ENCODE measurements at regions not wholly inside any gene's neighbourhood (a gene's known extent, or its start where the extent isn't known, plus 50 kb on each side); places are given as distances from the start of the nearest gene placed in this dataset.

DNA sequence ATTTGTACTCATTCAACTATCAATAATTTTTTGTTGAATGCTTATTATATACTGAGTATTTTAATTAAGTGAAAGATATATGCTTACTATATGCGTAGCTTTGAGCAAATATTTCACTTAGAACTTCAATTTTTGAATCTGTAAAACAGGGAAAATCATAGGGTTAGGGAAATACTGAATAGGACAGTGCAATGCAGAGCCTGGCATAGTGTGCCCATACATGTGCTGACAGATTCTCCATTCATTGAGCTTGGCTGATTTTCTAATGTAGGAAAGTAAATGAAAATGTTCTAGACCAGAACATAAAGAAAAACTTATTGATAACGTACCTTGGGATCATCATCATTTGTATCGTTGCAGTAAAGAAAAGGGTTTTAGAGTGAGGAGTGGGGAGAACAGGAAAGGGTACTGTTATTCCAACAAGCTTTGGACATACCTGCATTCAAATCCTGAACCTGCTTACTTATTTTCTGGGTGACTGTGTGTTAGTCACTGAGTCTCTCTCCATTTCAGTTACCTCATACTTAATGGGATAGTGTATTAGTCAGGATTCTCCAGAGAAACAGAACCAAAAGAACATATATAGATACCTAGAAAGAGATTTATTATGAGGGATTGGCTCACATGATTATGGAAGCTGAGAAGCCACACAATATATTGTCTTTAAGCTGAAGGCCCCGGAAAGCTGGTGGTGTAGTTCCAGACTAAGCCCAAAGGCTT, 436.4 kb downstream of the ADAMTS20 start:
- no peak for DNase-seq

DNA sequence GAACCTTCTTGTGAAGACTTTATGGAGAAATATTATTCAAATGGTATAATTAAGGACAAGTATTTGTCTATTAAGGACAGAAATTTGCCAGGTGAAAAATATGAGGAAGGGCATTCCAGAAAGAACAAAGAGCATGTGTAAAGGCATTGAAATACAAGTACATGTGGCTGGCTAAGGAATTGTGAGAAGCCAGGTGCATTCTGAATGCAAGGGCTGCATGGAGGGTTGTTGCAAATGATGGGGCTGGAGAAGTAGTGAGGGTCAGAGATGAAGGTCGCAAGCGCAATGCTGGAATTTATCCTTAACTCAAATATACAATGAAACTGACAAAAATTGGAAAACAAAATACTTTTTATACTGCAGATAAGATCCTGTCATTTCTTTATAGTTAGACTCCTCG, 437.7 kb downstream of the ADAMTS20 start:
- DNase-seq = no peak

DNA sequence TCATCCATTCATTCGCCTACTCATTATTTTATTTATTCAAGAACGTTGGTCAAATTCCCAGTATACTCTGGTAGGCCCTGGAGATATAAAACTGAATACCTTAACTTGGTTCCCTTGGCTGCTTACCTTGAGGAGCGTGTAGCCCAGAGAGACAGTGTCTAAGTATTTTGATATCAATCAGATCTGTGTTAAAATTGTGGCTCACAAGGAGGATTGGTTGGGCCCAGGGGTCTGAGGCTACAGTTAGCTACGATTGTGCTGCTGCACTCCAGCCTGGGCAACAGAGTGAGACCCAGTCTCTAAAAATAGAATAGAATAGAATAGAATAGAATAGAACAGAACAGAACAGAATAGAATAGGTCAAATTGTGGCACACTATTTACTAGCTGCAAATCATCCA, 438.4 kb downstream of the ADAMTS20 start:
- DNase-seq = no peak

DNA sequence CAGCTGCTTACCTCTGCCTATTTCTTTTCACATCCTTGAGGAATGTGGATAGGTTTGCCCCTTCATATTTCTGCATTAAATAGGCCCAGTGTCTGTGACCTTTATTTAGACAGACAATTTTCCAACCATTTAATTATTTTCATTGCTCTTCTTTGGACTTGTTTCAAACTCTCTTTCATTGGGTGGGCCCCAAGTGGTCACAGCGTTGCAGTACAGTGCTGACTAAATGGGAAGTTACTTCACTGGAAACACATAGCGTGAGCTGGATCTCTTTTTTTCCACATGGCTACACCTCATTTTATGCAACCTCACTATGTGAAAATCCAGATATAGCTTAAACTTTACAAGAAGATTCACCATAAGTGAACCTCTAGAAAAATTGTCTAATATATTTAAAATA, 438.9 kb downstream of the ADAMTS20 start:
- no peak for DNase-seq

DNA sequence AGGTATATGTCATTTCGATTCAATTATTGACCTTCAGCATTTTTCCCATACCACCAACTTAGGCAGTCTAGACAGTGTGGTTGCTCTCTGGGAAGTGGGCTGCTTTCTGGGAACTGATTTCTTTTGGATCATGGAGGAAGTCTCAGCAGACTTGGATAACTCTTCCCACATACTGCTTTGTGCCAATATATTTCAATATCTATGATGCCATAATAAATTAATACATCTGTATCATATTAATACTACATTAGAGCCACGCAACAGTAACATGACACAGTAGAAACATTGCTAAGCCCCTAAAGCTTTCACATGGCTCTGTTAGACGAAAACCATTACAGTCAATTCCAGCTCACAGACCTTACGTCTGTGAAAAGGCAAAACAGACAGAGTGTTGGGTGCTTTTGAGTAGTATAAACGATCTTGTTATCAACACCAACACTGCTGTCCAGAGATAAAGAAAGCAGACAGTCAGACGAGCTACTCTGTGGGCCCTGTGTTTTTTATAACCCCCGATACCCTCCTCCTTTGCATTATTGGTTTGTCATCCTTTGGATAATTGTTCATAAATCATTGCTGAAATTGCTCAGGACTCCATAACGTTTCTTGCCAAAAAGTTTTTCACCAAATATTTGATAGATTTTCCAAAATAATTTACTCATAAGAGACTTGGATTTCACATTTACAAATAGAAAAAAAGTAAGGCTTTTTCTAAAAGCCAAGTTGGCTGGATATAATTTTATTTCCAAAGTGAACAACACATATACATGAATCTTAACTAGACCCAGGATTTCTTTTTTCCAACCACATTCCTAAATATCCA, 439.7 kb downstream of the ADAMTS20 start:
- DNase-seq = no peak

DNA sequence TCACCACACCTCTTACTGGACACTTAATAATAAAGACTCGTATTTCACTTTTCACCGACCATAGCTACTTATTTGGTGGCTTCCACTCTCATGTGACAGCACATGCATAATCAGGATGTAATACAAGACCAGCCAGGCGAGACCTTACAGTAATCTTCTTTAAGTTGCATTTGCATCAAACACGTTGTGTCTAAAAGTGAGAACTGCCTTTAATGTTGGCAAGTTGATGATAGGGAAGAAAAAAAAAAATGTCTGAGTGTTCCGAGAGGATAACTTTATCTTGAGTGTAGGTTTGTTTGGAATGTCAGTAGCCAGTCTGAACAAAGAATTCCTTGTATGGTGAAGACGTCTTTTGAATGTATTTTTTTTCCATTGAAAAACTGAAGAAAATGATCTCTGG, 440.4 kb downstream of the ADAMTS20 start:
- DNase-seq = no peak

DNA sequence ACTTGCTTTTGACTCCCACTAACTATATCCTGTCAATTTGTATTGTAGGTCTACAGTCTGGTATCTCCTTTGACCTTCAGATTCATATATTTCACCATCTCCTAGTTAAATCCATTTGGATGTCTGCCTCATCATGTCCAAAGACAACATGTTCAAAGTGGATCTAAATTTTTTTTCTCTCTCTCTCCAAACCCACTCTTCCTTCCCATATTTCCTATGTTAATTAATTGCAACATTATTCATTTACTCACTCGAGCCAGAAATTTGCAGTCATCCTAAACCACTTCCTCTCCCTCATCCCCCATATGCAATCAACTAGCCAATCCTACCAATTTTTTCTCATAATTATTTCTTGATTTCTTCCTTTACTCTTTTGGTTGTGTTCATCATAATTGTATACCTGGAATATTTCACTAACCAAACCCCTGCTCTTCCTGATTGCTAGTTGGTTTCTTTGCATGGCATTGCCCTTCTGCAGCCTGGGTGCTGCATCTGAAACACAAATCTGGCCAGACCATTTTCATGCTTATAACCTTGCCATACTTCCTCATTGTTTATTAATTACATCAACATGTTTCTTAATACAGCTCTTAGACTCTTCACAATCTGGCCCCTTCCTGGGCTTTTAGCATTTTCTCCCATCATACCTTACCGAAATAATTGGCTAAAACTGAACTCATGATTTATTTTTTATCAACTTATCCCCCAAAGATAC, 442.2 kb downstream of the ADAMTS20 start:
- no peak for DNase-seq

DNA sequence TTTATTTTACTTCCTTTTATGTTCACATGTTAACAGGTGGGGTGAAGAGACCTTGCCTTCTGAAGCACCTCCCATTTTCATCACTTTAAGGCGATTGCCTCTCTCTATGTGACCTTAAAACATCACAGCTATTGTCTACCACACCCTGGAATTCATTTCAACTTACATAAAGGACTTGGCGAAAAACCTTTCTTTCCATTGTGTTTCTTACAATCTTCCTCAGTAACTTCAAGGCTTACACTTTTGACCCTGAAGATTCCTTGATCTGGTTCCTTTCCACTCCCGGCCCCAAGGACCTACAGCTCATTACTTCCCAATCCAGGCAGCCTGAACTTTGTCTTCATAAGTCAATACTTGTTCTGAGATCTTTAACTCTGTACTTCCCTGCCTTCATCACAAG, 443.3 kb downstream of the ADAMTS20 start:
- no peak for DNase-seq

DNA sequence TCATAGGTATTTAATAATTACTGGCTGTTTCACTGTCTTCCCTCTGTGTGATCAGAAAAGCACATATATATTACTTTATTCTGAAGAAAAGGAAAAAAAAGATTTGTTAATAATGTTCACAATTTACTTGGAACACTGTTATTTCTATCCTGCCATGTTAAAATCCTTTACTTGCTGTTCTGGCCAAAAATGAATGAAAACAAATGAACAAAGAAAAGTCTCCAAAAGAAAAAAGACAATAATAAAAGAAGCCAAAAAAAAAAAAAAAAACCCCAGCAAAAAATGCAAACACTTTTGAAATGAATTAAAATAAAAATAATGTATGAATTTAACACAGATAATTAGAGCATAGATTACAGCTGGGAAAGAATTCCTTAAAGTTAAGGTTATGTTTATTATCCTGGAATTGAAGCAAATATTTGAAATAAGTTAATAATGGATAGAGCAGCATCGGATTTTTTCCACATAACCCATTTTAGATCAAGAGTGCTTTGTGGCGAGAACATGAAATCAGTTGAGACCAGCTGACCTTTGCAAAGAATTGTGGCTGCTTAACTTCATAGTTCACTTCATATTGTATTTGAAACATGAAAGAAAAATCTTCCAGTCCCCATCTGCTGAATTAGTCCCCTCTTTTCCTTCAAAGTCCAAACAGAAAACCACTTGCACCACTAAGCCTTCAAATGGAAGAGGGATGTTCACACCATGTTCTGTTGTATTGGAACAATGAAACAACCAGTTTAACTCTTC, 444.8 kb downstream of the ADAMTS20 start:
- no peak for DNase-seq

DNA sequence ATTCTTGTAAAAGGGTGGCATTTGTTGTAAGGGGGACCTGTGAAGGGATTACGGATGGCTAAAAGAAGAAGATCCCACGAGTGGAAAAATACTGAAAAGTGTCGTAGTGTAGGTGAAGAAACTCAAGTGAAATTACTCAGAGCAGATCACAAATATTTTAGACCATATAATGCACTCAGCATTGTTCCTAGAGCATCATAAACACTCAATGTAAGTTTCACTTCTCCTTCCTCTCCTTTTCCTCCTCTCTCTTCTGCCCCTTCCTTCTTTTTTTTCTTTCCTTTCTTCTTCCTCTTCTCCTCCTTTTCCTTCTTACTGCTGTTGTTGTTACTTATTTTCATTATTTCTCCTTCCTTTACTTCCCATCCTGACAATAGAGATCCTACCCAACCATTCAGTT, 445.6 kb downstream of the ADAMTS20 start:
- DNase-seq = no peak

DNA sequence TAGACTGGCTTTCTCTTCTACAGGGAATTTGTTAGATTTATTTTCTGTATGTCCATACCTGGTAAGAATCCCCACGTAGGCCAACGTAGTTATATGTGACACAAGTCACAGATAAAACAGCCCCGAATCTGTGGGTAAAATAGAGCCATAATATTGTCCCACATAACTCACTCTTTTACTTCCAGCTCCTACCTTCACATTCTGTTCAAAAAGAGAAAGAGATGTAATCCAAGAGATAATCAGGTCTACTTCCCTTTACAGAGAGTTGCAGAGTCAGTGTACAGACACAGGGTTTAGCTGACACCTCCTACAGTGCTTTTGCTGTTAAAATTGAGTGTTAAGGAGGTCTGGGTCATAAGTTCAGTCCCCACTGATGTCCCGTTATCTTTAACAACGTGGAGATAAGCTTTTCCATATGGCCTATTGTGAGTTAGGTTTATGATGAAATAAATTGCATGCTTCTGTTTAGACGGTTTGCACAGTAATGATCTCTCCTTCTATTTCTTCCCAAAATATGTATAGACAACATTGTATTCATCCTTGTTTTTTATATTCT, 446.5 kb downstream of the ADAMTS20 start:
- no peak for DNase-seq

DNA sequence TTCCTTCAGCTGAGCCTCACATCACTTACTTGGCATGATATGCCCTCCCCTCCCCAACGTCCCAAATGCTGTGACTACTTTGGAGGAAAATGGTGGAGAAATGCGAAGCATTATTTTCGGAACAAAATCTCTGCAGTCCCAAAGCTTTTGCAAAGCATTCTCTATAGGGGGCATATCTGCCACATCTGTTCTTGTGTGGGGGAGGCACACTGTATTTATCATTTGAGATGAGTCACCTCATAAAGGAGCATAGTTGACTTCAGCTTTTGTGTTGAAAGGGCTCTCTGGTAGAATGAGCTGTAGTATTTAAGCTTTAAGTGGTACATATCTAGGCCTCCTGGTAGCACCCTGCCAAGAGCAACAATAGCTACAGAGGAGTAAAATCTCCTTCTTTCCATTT, 447.5 kb downstream of the ADAMTS20 start:
- no peak for DNase-seq

DNA sequence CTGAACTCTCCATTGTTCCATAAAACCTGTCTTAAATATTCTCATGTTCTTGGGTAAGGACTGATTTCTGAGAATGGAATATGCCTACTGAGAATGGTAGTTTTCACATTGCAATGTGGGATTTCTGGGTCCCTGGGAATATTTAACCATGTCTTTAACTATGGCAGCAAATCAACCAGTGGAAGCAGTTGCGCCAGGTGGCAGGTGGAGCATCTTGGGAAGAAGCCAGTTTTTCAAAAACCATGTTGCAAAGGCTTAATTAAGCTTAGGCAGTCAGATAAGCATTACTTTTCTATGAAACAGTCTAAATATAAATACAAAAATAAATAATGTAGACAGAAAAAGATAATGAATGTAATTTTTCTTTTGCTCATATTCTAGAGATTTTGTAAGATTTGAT, 448.1 kb downstream of the ADAMTS20 start:
- DNase-seq = no peak

DNA sequence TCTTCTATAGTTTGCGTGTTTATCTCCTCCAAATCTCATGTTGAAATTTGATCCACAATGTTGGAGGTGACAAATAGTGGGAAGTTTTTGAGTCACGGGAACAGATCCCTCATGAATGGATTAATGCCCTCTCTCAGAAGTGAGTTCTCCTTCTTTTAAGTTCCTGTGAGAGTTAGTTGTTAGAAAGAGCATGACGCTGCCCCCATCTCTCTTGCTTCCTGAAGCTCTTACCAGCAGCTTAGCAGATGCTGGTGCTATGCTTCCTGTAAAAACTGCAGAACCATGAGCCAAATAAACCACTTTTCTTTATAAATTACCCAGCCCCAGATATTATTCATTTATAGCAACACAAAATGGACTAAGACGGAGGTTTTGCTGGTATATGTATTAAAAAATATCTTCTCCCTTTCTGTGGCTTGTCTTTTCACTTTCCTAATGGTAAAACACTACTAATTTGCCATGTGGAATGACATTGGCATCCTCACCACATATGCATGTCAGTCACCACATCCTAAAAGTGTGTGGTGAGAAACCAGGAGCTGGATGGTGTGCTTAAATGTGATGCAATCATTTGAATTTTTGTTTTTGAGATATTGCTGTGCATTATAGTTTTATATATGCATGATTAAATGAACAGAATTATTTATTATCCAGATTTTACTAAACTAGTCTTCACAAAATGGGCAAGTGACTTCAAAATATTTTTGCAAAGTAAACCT, 449.3 kb downstream of the ADAMTS20 start:
- no peak for DNase-seq

DNA sequence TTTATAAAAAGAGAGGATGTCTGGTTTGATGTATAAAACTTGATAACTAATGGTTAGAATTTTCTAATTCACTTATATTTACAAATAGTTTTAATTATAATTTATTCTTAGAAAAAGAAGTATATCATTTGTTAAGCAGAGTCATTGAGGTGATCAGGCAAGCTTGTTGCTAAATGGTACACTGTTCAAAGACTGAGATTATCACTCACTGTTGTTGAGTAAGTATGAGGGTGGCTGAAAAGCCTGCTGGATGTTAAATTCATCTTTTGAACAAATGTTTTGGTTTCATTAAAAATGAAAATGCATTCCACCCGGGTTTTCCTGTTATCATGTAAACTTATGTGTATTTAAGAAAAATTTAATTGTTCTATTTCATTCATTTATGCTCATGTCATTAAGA, 451.8 kb downstream of the ADAMTS20 start:
- DNase-seq = no peak

DNA sequence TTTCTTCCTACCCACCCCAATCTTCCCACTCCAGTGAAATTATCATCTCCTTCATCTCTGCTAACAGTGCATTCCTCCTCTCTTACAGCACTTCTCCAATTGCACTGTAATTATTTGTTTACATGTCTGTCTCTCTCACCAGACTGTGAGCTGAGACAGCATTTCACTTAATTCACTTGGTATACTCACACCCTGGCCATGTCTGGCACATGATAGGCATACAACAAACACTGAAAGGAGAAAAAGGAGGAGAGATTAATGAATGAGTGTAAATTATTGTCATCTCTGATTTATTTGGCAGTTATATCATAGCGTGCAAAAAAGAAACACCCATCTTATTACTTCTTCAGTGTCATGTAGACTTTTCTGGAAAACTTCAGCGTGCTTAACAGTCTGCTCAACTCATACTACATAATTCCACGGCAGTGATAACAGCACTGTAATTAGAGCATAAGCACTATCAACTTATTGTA, 452.3 kb downstream of the ADAMTS20 start:
- DNase-seq = no peak

DNA sequence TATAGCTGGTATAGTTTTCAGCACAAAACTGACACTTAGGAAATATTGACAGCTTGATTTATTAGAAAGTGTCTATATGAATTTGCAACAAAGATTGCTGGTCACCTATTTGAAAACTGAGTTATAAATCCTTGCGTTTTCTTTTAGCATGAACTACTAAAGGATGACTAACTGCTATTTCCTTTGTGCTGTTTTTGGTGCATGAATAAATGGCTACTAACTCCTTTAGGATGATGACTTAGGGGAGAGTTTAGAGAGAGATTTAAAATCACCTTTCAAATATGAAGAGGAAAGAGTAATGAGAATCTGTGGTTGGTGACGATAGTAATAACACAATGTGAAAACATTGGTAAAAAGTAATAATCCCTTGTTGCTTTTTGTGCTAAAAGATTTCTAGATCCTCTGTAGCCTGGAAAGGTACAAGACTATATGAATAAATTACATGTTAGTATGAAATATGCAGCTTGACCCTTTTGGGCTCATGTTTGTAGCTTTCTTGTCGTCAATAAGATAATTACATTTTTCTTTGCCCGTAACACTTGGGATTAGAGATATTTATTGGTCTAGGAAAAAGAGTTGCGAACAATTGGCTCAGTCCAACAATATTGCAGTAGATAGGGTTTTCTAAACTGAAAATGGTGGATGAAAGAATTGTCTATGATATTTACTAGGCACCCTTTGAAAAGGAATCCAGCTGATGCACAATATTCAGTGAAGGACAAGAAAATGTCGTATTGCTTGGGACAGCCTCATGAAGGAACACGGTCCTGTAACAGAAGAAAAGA, 453.0 kb downstream of the ADAMTS20 start:
- DNase-seq = no peak

DNA sequence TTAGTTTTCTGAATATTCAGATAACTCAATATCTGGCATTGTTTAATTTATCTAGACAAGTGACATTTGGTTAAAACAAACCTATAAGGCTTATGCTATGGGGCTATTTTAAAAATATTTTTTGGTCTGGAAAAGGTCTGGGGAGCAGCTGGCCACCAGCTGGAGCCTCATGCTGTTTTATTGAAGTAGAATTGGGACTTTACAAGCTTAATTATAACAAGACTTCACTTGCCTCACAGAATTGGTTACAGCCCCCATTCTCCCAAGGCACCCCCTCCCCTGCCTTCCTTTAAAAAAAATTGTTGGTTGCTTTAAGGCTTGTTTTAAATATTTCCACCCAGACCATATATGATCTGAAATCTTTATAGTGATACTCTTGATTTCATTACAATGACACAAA, 453.9 kb downstream of the ADAMTS20 start:
- DNase-seq = no peak

DNA sequence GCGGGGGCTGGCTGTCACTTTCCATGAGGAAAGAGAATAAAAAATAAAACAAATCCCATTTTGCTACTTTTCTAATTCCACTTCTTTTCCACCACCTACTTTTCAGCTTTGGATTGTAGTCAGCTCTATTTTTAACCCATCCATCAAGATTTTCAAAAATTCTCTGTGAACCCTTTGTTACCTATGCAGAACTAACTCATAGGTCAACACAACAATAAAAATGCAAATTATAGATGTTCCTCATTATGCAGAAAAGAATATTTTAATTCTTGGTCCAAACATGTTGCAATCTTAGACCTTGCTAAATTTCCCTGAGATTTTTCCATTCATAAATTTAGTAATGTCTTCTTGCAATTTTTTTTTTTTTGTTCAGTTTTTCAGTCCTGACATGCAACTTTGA, 454.5 kb downstream of the ADAMTS20 start:
- DNase-seq = no peak

DNA sequence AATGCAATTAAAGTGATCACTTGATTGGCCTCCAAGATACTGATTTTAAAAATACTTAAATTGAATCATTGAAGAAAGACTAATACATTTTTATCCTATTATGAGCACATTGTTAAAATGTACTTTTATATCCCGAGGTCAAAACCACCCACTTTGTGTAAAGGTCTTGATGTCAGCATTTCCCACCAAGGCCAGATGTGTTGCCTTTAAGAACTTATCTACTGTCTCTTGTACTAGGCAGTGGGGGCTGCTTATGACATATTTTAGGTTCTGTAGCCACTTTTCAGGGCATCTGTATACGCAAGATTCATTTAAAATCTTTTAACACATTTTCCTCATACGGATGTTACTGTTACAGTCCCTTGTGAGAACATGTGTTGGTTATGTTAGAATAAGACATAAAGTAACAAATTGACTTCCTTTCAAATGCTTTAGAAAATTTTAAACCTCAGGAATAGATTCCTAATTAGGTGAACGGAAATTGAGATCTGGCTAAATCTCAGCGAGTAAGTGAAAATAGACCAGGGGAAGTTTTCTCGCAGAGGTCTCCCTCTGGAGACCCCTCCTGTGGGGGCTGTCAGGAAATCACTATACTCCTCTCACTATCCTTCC, 456.2 kb downstream of the ADAMTS20 start:
- no peak for DNase-seq

Data from NCI-H2081 treated with DMSO at 0.1 percent for 48 hours (cell line).